CD14-positive monocyte (primary cell): ENCODE measurements at regions not wholly inside any gene's neighbourhood (a gene's known extent, or its start where the extent isn't known, plus 50 kb on each side); places are given as distances from the start of the nearest gene placed in this dataset.
"Not testable (repeated sequence)": the region's sequence is repeated elsewhere in the genome, so short reads cannot be mapped to it uniquely, and the experiment has no call there.

ENCODE experiments used
- DNase-seq, 3 donors: peaks; one replicate each; pipeline ENCODE4 v3.0.0-alpha.2; 2011 to 2022
- H2AFZ ChIP-seq: 2 replicates; pipeline ENCODE4 v1.6.0; 2012; ENCODE audit warnings: mild to moderate bottlenecking, low read depth, low read length, inconsistent platforms; ENCODE audit not compliant: insufficient read depth, poor library complexity, severe bottlenecking
- H3K27ac ChIP-seq, 2 donors: 1 replicate in 1 of 2; 2 replicates in 1 of 2; pipeline ENCODE4 v1.5.1; 2012 to 2013; ENCODE audit warnings: low read length in 2 of 2, control low read depth in 1 of 2, inconsistent platforms in 1 of 2, low read depth in 1 of 2, mild to moderate bottlenecking in 1 of 2
- H3K27me3 ChIP-seq, 2 donors: one replicate each; pipeline versions ENCODE4 v1.6.0 to v1.6.1; 2011 to 2013; ENCODE audit warnings: low read length in 2 of 2; ENCODE audit not compliant: control insufficient read depth in 2 of 2, insufficient read depth in 2 of 2
- H3K36me3 ChIP-seq, 2 donors: replicated peaks in 1 of 2; 1 replicate in 1 of 2; 2 replicates in 1 of 2; pipeline versions ENCODE4 v1.5.1 to v1.6.1; 2012 to 2013; ENCODE audit warnings: low read length in 2 of 2, control low read depth in 1 of 2, inconsistent platforms in 1 of 2, mild to moderate bottlenecking in 1 of 2; ENCODE audit not compliant: insufficient read depth in 2 of 2, control insufficient read depth in 1 of 2
- H3K4me1 ChIP-seq, 2 donors: 1 replicate in 1 of 2; 2 replicates in 1 of 2; pipeline versions ENCODE4 v1.5.1 to v1.6.1; 2012 to 2013; ENCODE audit warnings: low read length in 2 of 2, control low read depth in 1 of 2, inconsistent platforms in 1 of 2, mild to moderate bottlenecking in 1 of 2, moderate library complexity in 1 of 2; ENCODE audit not compliant: insufficient read depth in 2 of 2, control insufficient read depth in 1 of 2
- H3K4me2 ChIP-seq: replicated peaks from 2 replicates; pipeline ENCODE3; 2012; ENCODE audit warnings: low read length, moderate library complexity, mild to moderate bottlenecking; ENCODE audit not compliant: poor library complexity, severe bottlenecking; ENCODE audit errors: extremely low read depth
- H3K4me3 ChIP-seq, 3 experiments: fragments of 200-600 bp in 1 of 3; sonication (generic) in 1 of 3; replicated peaks in 1 of 3; 1 replicate in 2 of 3; 2 replicates in 1 of 3; pipeline ENCODE4 v1.5.1; 2011 to 2013; ENCODE audit warnings: low read length in 3 of 3, mild to moderate bottlenecking in 3 of 3, control low read depth in 2 of 3, low read depth in 2 of 3, inconsistent platforms in 1 of 3, moderate library complexity in 1 of 3
- H3K79me2 ChIP-seq: 2 replicates; pipeline ENCODE4 v1.6.0; 2012; ENCODE audit warnings: mild to moderate bottlenecking, control low read depth, inconsistent platforms, low read length, moderate library complexity; ENCODE audit not compliant: insufficient read depth
- H3K9ac ChIP-seq: 2 replicates; pipeline ENCODE4 v1.6.0; 2017; ENCODE audit warnings: low read length, mild to moderate bottlenecking; ENCODE audit not compliant: insufficient read depth, poor library complexity, severe bottlenecking
- H3K9me3 ChIP-seq, 2 donors: replicated peaks in 1 of 2; 1 replicate in 1 of 2; 2 replicates in 1 of 2; pipeline versions ENCODE4 v1.5.1 to v1.6.1; 2012 to 2013; ENCODE audit warnings: low read length in 2 of 2, control low read depth in 1 of 2; ENCODE audit not compliant: control insufficient read depth in 1 of 2, insufficient read depth in 1 of 2
- H4K20me1 ChIP-seq: 2 replicates; pipeline ENCODE4 v1.6.0; 2012; ENCODE audit warnings: mild to moderate bottlenecking, low read length, control low read depth, moderate library complexity; ENCODE audit not compliant: insufficient read depth
- H3K27ac Mint-ChIP-seq, 7 donors: one replicate each; pipeline ENCODE4 v1.8.0; 2020; ENCODE audit warnings: mild to moderate bottlenecking in 7 of 7, mixed read lengths in 7 of 7, moderate library complexity in 6 of 7, inconsistent platforms in 2 of 7
- H3K27me3 Mint-ChIP-seq, 3 donors: one replicate each; pipeline ENCODE4 v1.8.0; 2021 to 2022; ENCODE audit warnings: low read depth in 3 of 3, mild to moderate bottlenecking in 3 of 3, mixed read lengths in 3 of 3, moderate library complexity in 3 of 3, inconsistent platforms in 1 of 3
- H3K36me3 Mint-ChIP-seq, 2 donors: one replicate each; pipeline ENCODE4 v1.8.0; 2020; ENCODE audit warnings: mixed read lengths in 2 of 2, inconsistent platforms in 1 of 2, mild to moderate bottlenecking in 1 of 2
- H3K4me1 Mint-ChIP-seq: one replicate; pipeline ENCODE4 v1.8.0; 2020; ENCODE audit warnings: mild to moderate bottlenecking, mixed read lengths
- H3K4me3 Mint-ChIP-seq, 2 donors: one replicate each; pipeline ENCODE4 v1.8.0; 2020; ENCODE audit warnings: mild to moderate bottlenecking in 2 of 2, mixed read lengths in 2 of 2, moderate library complexity in 1 of 2
- H3K9me3 Mint-ChIP-seq, 7 donors: one replicate each; pipeline ENCODE4 v1.8.0; 2020 to 2022; ENCODE audit warnings: mixed read lengths in 7 of 7, mild to moderate bottlenecking in 6 of 7, moderate library complexity in 6 of 7, inconsistent platforms in 2 of 7
- WGBS: methylation state at CpG from one replicate; pipeline ENCODE4 v1.1.5; 2013; ENCODE audit warnings: missing lambda C conversion rate; ENCODE audit not compliant: insufficient coverage; 5-methylcytosine and 5-hydroxymethylcytosine counted together
- intact Hi-C, 2 donors: fragments of 100-400 bp; cut with micrococcal nuclease; formaldehyde crosslinking; loops; one replicate each; pipeline versions ENCODE4 v1.15.0 to v1.15.1; 2023
- TF ChIP-seq, protein P1 (sequence below): fragments of 200-600 bp; IDR thresholded peaks from one replicate; pipeline ENCODE4 v1.8.0; 2022; ENCODE audit warnings: antibody characterized with exemption, mild to moderate bottlenecking

DNA sequence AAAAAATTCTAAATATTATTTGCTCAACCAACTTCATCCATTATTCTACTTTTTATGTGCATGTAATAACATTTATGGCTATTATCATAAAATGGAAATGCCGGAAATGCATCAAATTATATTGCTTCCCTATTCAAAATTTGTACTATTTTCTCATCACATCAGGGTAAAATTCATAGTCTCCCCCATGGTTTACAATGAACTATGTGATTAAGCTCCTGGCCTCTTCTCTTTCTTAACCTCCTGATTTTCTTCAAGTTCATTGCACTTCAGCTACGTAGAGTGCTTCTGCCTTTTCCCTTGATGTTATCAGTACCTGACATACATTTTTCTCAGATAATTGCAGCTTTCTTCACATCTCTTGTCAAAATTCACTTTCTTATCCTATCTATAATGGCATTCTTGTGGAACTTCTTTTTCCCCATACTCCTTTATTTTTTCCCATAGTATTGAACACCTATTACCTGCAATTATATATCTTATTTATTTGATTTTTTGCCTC lies 699.1 kb upstream of the ADGRB3 start:
- H3K27ac ChIP-seq, result no peak overlapping the region
- no peaks in the 10 kb centered on the region for H3K36me3 ChIP-seq
- H2AFZ ChIP-seq, result no peak overlapping the region
- H3K4me1 Mint-ChIP-seq, result no peaks in the 10 kb centered on the region
- TF ChIP-seq, protein P1, sequence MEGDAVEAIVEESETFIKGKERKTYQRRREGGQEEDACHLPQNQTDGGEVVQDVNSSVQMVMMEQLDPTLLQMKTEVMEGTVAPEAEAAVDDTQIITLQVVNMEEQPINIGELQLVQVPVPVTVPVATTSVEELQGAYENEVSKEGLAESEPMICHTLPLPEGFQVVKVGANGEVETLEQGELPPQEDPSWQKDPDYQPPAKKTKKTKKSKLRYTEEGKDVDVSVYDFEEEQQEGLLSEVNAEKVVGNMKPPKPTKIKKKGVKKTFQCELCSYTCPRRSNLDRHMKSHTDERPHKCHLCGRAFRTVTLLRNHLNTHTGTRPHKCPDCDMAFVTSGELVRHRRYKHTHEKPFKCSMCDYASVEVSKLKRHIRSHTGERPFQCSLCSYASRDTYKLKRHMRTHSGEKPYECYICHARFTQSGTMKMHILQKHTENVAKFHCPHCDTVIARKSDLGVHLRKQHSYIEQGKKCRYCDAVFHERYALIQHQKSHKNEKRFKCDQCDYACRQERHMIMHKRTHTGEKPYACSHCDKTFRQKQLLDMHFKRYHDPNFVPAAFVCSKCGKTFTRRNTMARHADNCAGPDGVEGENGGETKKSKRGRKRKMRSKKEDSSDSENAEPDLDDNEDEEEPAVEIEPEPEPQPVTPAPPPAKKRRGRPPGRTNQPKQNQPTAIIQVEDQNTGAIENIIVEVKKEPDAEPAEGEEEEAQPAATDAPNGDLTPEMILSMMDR, result no peak
- no peaks in the 10 kb centered on the region for H3K79me2 ChIP-seq
- H3K9me3 Mint-ChIP-seq, result peaks cover 0 to 10% (median 2%) of the 10 kb centered on the region in 7 donors
- H4K20me1 ChIP-seq, result no peaks in the 10 kb centered on the region
- H3K27ac Mint-ChIP-seq, result no peak overlapping the region
- DNase-seq, result no peak
- H3K9ac ChIP-seq, result no peak overlapping the region
- no peaks in the 10 kb centered on the region for H3K4me1 ChIP-seq
- H3K27me3 Mint-ChIP-seq, result no peaks in the 10 kb centered on the region
- no peaks in the 10 kb centered on the region for H3K36me3 Mint-ChIP-seq
- H3K27me3 ChIP-seq, result no peaks in the 10 kb centered on the region
- H3K4me3 Mint-ChIP-seq, result no peak overlapping the region
- no peak overlapping the region for H3K4me3 ChIP-seq
- H3K4me2 ChIP-seq, result no peak overlapping the region
- peaks cover 4 to 10% of the 10 kb centered on the region in 2 donors for H3K9me3 ChIP-seq
- intact Hi-C loops, result no loop called here
- WGBS, result 83% methylated on average over 1 of the region's 2 CpGs

DNA sequence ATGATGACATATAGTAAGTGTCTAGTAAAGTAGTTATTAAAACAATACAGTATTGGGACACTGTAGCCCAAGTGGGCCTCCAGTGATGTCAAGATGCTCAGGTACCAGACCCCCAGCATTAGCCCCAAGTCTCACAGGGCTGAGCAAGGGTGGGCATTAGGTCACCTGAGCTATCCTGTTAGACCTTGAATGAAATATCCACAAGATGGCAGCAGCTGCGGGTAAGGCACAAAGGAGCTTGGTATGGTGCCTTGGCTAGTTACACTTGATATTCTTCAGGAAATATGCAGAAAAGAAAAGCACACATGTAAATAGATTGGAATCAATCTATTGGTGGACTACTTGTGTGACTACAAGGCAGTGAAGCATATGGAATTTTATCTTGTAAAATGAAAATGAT lies 701.8 kb upstream of the ADGRB3 start:
- Mint-ChIP-seq H3K4me1 (no peaks in the 10 kb centered on the region), H3K27me3 (peaks cover 0 to 1% (median 0%) of the 10 kb centered on the region in 3 donors), H3K36me3 (no peaks in the 10 kb centered on the region), H3K9me3 (peaks cover 0 to 3% (median 3%) of the 10 kb centered on the region in 7 donors), H3K27ac (no peak overlapping the region), H3K4me3 (no peak overlapping the region)
- no peak overlapping the region for H3K9ac ChIP-seq
- H3K36me3 ChIP-seq, result no peaks in the 10 kb centered on the region
- H3K9me3 ChIP-seq, result no peaks in the 10 kb centered on the region
- H3K4me3 ChIP-seq, result no peak overlapping the region
- WGBS, result 75% methylated on average over 1 of the region's 1 CpG
- H3K4me1 ChIP-seq, result no peaks in the 10 kb centered on the region
- no peak overlapping the region for H3K27ac ChIP-seq
- H3K27me3 ChIP-seq, result no peaks in the 10 kb centered on the region
- H3K79me2 ChIP-seq, result no peaks in the 10 kb centered on the region
- H4K20me1 ChIP-seq, result no peaks in the 10 kb centered on the region
- intact Hi-C loops, result no loop called here
- DNase-seq, result no peak
- no peak overlapping the region for H2AFZ ChIP-seq
- H3K4me2 ChIP-seq, result no peak overlapping the region
- TF ChIP-seq, protein P1, result no peak

DNA sequence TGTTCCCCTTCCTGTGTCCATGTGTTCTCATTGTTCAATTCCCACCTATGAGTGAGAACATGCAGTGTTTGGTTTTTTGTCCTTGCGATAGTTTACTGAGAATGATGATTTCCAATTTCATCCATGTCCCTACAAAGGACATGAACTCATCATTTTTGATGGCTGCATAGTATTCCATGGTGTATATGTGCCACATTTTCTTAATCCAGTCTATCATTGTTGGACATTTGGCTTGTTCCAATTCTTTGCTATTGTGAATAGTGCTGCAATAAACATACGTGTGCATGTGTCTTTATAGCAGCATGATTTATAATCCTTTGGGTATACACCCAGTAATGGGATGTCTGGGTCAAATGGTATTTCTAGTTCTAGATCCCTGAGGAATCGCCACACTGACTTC lies 712.5 kb upstream of the ADGRB3 start:
- H3K27ac Mint-ChIP-seq, H4K20me1 ChIP-seq, H3K4me1 Mint-ChIP-seq, H3K27ac ChIP-seq, H3K4me1 ChIP-seq, H3K36me3 ChIP-seq, H3K36me3 Mint-ChIP-seq, H3K4me3 Mint-ChIP-seq, H2AFZ ChIP-seq, H3K27me3 ChIP-seq, H3K9ac ChIP-seq, H3K27me3 Mint-ChIP-seq, H3K9me3 Mint-ChIP-seq, intact Hi-C loops, H3K9me3 ChIP-seq, H3K4me2 ChIP-seq, DNase-seq, H3K4me3 ChIP-seq, H3K79me2 ChIP-seq: not testable (repeated sequence)
- WGBS, result no CpG with 5 or more reads among the region's 3 CpGs
